Erythroblast (primary cell): ENCODE measurements at regions not wholly inside any gene's neighbourhood (a gene's known extent, or its start where the extent isn't known, plus 50 kb on each side); places are given as distances from the start of the nearest gene placed in this dataset.

Experiments used
- GATA1 ChIP-seq: IDR thresholded peaks from 2 replicates; pipeline ENCODE4 v1.6.1; 2011; ENCODE audit warnings: low read depth, mild to moderate bottlenecking, control low read depth, low read length, moderate library complexity
- POLR2A ChIP-seq: IDR thresholded peaks from 2 replicates; pipeline ENCODE4 v1.6.1; 2011; ENCODE audit warnings: mild to moderate bottlenecking, low read length

DNA sequence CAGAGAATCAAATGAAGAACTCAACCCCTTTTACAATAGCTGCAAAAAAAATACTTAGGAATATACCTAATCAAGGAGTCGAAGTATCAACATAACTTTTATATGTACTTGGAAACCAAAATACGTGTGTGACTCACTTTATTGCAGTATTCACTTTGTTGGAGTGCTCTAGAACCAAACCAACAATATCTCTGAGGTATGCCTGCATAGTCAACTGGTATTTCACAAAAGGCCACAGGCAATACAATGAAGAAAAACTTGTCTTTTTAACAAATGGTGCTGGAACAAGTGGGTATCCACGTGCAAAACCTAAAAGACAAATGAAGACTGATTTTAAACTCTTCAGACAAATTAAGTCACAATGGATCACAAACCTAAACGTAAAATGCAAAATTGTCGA lies 385.7 kb downstream of the TLE1 start:
- no peak for TF ChIP-seq POLR2A
- no peak for TF ChIP-seq GATA1
